Left lung (tissue), 4 donors: ENCODE measurements at regions not wholly inside any gene's neighbourhood (a gene's known extent, or its start where the extent isn't known, plus 50 kb on each side); places are given as distances from the start of the nearest gene placed in this dataset.
A peak's percentile ranks its signal among the peaks of the same experiment; 100 is the strongest.

Experiments used
- ATAC-seq: fragments of 200-7000 bp; cut with Tn5 transposase; one replicate; pipeline ENCODE4 v1.9.1; 2020; ENCODE audit warnings: moderate library complexity
- DNase-seq, 4 donors: peaks; one replicate each; pipeline ENCODE4 v3.0.0-alpha.2; 2013 to 2020
- H3K27ac ChIP-seq, 2 donors: fragments of 200-600 bp; sonication (generic) in 1 of 2; one replicate each; pipeline versions ENCODE4 v1.5.0 to v1.8.0; 2020 to 2021
- H3K27me3 ChIP-seq, 2 donors: fragments of 200-600 bp; sonication (generic) in 1 of 2; one replicate each; pipeline versions ENCODE4 v1.5.0 to v1.8.0; 2020 to 2021
- H3K36me3 ChIP-seq, 2 donors: fragments of 200-600 bp; sonication (generic) in 1 of 2; one replicate each; pipeline versions ENCODE4 v1.5.0 to v1.8.0; 2020 to 2021
- H3K4me1 ChIP-seq, 2 donors: fragments of 200-600 bp; one replicate each; pipeline ENCODE4 v1.8.0; 2021
- H3K4me3 ChIP-seq, 2 donors: fragments of 200-600 bp; sonication (generic) in 1 of 2; one replicate each; pipeline versions ENCODE4 v1.5.0 to v1.8.0; 2020 to 2021; ENCODE audit warnings: mild to moderate bottlenecking in 1 of 2
- H3K9me3 ChIP-seq, 2 donors: fragments of 200-600 bp; sonication (generic) in 1 of 2; one replicate each; pipeline versions ENCODE4 v1.5.0 to v1.8.0; 2020 to 2021
- intact Hi-C, 2 donors: fragments of 100-400 bp; cut with DNase I; formaldehyde crosslinking; loops; one replicate each; pipeline versions ENCODE4 v1.11.2 to v1.14.2; 2022
- TF ChIP-seq, protein P1 (sequence below), 2 donors: fragments of 200-600 bp; sonication (generic) in 1 of 2; IDR thresholded peaks; one replicate each; pipeline versions ENCODE4 v1.5.0 to v1.8.0; 2021; ENCODE audit warnings: antibody characterized with exemption in 2 of 2
- donor health status: DM: no; HTN: yes; CAD: no.
- donor health status: DM: no; HTN: no; CAD: no.

DNA sequence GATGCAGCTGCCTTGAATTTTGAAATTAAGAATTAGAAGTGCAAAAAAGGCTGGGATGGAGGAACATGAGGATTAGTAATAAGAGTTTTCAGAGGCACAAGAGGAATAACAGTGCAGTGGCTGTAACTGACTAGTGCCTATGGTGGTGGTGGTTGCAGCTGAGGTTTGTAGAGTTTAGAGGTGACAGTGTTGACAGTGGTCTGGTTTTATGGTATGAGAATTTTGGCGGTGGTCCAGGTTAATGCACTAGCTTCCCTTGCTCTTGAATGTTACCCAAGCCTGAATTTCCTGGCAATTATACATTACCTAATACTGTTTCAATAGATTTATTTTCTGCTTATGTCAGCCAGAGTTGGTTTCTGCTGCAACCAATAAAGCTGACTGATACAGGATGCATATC lies 112.8 kb upstream of the C11orf87 start:
- intact Hi-C loops = no loop called here
- TF ChIP-seq, protein P1, sequence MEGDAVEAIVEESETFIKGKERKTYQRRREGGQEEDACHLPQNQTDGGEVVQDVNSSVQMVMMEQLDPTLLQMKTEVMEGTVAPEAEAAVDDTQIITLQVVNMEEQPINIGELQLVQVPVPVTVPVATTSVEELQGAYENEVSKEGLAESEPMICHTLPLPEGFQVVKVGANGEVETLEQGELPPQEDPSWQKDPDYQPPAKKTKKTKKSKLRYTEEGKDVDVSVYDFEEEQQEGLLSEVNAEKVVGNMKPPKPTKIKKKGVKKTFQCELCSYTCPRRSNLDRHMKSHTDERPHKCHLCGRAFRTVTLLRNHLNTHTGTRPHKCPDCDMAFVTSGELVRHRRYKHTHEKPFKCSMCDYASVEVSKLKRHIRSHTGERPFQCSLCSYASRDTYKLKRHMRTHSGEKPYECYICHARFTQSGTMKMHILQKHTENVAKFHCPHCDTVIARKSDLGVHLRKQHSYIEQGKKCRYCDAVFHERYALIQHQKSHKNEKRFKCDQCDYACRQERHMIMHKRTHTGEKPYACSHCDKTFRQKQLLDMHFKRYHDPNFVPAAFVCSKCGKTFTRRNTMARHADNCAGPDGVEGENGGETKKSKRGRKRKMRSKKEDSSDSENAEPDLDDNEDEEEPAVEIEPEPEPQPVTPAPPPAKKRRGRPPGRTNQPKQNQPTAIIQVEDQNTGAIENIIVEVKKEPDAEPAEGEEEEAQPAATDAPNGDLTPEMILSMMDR (IDR thresholded peaks at IDR 0.05) = no peak
- H3K4me1 ChIP-seq = no peaks in the 10 kb centered on the region
- no peaks in the 10 kb centered on the region for H3K27me3 ChIP-seq
- no peaks in the 10 kb centered on the region for H3K36me3 ChIP-seq
- no peak overlapping the region for H3K27ac ChIP-seq
- DNase-seq (peak in 1 of 4 donors; percentile 2), ATAC-seq (no peak)
- no peaks in the 10 kb centered on the region for H3K9me3 ChIP-seq
- no peak overlapping the region for H3K4me3 ChIP-seq

DNA sequence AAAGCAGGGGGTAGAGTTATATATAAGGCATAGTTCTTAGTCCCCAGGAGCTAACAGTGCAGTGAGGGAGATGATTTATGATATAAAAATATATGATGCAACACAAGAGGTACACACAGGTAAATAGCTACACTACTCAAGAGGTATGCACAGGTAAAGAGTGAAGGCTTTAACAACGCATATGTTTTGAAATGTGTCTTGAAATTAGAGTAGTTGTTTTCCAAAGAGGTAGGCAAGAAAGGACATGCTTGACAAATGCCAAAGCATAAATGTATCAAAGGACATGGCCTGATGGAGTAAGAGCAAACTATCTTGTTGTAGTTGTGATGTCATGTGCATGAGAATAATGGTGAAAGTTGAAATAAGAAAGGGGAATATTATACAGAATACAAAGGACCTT lies 104.3 kb upstream of the C11orf87 start:
- Histone ChIP-seq H3K36me3 (no peaks in the 10 kb centered on the region), H3K27me3 (no peaks in the 10 kb centered on the region), H3K9me3 (peaks cover 0 to 3% of the 10 kb centered on the region in 2 donors), H3K27ac (no peak overlapping the region), H3K4me3 (no peak overlapping the region), H3K4me1 (no peaks in the 10 kb centered on the region)
- intact Hi-C loops = no loop called here
- ATAC-seq = no peak
- TF ChIP-seq, protein P1 (IDR thresholded peaks at IDR 0.05) = no peak
- no peak for DNase-seq

DNA sequence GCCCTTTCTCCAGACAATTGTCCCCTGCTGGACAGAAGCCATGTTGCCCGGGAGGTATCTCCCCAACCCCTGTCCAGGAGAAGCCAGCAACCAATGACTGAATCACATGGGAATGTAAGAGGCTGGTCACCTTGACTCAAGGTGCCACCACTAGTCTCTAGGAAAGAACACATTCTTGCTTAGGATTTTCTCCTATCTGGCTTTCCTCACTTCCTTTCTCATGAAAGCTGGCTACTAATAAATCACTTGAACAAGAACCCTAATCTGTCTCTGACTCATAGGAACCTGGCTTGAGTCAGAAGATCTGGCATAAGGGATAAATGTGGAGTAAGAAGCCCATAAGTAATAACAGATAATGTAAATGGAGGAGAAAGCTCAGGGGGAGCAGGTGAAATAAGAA lies 101.4 kb upstream of the C11orf87 start:
- TF ChIP-seq, protein P1 (IDR thresholded peaks at IDR 0.05) = no peak
- DNase-seq (no peak), ATAC-seq (no peak)
- no peaks in the 10 kb centered on the region for H3K27me3 ChIP-seq
- intact Hi-C loops = no loop called here
- no peaks in the 10 kb centered on the region for H3K36me3 ChIP-seq
- H3K27ac ChIP-seq = no peak overlapping the region
- no peaks in the 10 kb centered on the region for H3K4me1 ChIP-seq
- H3K9me3 ChIP-seq = no peaks in the 10 kb centered on the region
- no peak overlapping the region for H3K4me3 ChIP-seq

DNA sequence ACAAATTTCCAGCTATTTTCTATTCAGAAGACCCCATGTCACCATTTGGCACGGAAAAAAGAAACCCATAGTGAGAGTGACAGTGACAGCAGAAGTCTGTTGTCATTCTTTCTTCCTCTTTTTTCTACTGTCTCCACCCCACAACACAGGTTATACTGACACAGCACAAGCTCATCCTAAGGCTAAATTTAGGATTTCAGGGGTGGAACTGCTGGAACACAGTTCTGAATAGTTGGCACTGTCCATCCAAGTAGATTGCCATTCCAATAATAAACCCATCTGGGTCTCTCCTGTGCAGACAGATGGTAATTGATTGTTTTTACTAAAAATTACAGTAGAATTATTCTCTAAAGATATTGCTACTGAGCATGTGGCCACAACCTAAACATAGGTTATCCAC lies 95.2 kb upstream of the C11orf87 start:
- no peak for ATAC-seq
- intact Hi-C loops = no loop called here

DNA sequence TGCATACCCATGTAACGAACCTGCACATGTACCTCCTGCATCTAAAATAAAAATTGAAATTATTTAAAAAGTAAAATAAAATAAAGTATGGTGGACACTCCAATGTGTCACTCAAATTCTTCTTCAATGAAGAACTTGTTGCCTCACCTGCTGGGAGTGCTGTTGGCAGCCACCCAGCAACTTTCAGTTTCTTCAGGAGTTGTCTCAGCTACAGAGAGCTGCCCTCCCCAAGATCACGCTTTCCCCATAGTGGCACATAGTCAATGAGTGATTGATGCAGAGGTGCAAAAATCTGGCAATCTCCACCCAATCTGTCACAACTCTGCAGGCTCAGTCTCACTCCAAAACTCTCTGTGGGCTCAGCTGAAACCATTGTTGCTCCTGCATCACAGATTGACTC lies 92.3 kb upstream of the C11orf87 start:
- intact Hi-C loops = no loop called here

More for the DNA sequence above, 95.2 kb upstream of the C11orf87 start:
- H3K4me3 ChIP-seq = no peak overlapping the region
- H3K27me3 ChIP-seq = no peaks in the 10 kb centered on the region
- no peaks in the 10 kb centered on the region for H3K4me1 ChIP-seq
- H3K27ac ChIP-seq = no peak overlapping the region
- DNase-seq = no peak
- no peaks in the 10 kb centered on the region for H3K36me3 ChIP-seq
- H3K9me3 ChIP-seq = peaks cover 0 to 7% of the 10 kb centered on the region in 2 donors
- TF ChIP-seq, protein P1 (IDR thresholded peaks at IDR 0.05) = no peak

More for the DNA sequence above, 92.3 kb upstream of the C11orf87 start:
- DNase-seq = no peak
- H3K27ac ChIP-seq = no peak overlapping the region
- no peaks in the 10 kb centered on the region for H3K27me3 ChIP-seq
- peaks cover 0 to 7% of the 10 kb centered on the region in 2 donors for H3K9me3 ChIP-seq
- H3K36me3 ChIP-seq = no peaks in the 10 kb centered on the region
- TF ChIP-seq, protein P1 (IDR thresholded peaks at IDR 0.05) = no peak
- ATAC-seq = no peak
- no peaks in the 10 kb centered on the region for H3K4me1 ChIP-seq
- H3K4me3 ChIP-seq = no peak overlapping the region
